Activated naive CD4-positive, alpha-beta T cell treated with anti-CD3 and anti-CD28 coated beads, Interleukin-2, amount 10 ng/mL, durations not matched to agents 7 days and 5 days (primary cell): ENCODE measurements at regions not wholly inside any gene's neighbourhood (a gene's known extent, or its start where the extent isn't known, plus 50 kb on each side); places are given as distances from the start of the nearest gene placed in this dataset.

Experiments
- CTCF ChIA-PET: fragments of 350-600 bp; sonication (Branson Sonifier 250); formaldehyde crosslinking; loops from one replicate; lab custom pipeline; 2021; ENCODE audit warnings: antibody characterized with exemption; lab: Charles Lee
- DNase-seq: peaks from one replicate; pipeline ENCODE4 v3.0.0-alpha.2; 2020
- H3K27ac Mint-ChIP-seq: one replicate; pipeline ENCODE4 v1.8.0; 2021; ENCODE audit warnings: mild to moderate bottlenecking, moderate library complexity, mixed read lengths
- H3K27me3 Mint-ChIP-seq: one replicate; pipeline ENCODE4 v1.8.0; 2021; ENCODE audit warnings: mild to moderate bottlenecking, mixed read lengths
- H3K36me3 Mint-ChIP-seq: one replicate; pipeline ENCODE4 v1.8.0; 2021; ENCODE audit warnings: mixed read lengths
- H3K4me1 Mint-ChIP-seq: one replicate; pipeline ENCODE4 v1.8.0; 2021; ENCODE audit warnings: mixed read lengths
- H3K4me3 Mint-ChIP-seq: one replicate; pipeline ENCODE4 v1.8.0; 2021; ENCODE audit warnings: mild to moderate bottlenecking, moderate library complexity, mixed read lengths
- H3K9me3 Mint-ChIP-seq: one replicate; pipeline ENCODE4 v1.8.0; 2021; ENCODE audit warnings: mixed read lengths

DNA sequence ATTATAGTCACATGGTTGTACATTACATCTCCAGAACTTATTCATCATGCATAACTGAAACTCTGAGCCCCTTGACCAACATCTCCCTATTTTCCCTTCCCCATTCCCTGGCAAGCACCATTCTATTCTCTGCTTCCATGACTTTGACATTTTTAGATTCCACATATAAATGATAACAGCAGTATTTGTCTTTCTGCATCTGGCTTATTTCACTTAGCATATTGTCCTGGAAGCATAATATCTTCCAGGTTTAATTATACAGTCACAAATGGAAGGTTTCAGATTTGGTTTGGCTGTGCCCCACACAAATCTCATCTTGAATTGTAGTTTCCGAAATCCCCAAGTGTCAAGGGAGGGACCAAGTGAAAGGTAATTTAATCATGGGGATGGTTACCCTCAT, 626.9 kb upstream of the PKDCC start:
- no peak overlapping the region for H3K4me3 Mint-ChIP-seq
- no peak overlapping the region for H3K27ac Mint-ChIP-seq
- H3K4me1 Mint-ChIP-seq = no peaks in the 10 kb centered on the region
- no peak for DNase-seq
- CTCF ChIA-PET = no interaction called here
- no peaks in the 10 kb centered on the region for H3K27me3 Mint-ChIP-seq
- H3K9me3 Mint-ChIP-seq = no peaks in the 10 kb centered on the region
- H3K36me3 Mint-ChIP-seq = no peaks in the 10 kb centered on the region

DNA sequence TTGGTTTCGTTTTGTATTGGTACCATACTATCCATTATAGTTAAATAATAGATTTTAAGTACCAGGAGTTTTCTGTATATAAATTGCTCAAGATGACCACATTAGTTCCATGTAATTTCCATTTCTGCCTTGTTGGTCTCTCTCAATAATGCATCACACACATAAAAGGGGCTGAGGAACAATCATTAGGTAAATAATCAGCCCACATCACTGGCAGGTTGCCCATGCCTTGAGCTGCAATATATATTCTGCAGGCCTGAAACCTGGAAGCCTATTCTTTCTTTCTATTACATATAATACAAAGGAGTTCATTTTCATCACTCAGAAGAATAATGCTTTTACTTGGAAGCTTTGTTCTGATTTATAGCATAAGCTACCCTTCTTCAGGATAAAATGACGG, 616.1 kb upstream of the PKDCC start:
- no peak overlapping the region for H3K4me3 Mint-ChIP-seq
- no peak overlapping the region for H3K27ac Mint-ChIP-seq
- no peaks in the 10 kb centered on the region for H3K27me3 Mint-ChIP-seq
- no peaks in the 10 kb centered on the region for H3K4me1 Mint-ChIP-seq
- CTCF ChIA-PET = no interaction called here
- H3K9me3 Mint-ChIP-seq = no peaks in the 10 kb centered on the region
- H3K36me3 Mint-ChIP-seq = no peaks in the 10 kb centered on the region
- no peak for DNase-seq

DNA sequence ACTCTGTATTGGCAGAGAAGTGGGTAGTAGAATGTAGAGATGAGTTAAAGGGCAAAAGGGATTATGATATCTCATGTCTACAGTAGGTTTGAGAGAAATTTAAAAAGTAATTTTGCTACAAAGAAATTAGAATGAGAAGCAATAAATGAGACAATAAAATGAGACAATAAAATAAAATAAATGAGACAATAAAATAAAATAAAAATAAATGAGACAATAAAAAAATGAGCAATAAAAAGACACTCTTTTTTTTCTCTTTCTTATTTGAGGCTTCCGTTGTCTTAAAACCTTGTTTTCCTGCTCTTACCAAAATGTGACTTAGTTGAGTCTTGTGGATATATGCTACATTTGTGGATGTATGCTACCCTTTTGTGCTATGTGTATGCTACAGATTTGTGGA, 615.4 kb upstream of the PKDCC start:
- Mint-ChIP-seq H3K27me3 (no peaks in the 10 kb centered on the region), H3K4me3 (no peak overlapping the region), H3K4me1 (no peaks in the 10 kb centered on the region), H3K9me3 (no peaks in the 10 kb centered on the region), H3K27ac (no peak overlapping the region), H3K36me3 (no peaks in the 10 kb centered on the region)
- CTCF ChIA-PET = no interaction called here
- no peak for DNase-seq

DNA sequence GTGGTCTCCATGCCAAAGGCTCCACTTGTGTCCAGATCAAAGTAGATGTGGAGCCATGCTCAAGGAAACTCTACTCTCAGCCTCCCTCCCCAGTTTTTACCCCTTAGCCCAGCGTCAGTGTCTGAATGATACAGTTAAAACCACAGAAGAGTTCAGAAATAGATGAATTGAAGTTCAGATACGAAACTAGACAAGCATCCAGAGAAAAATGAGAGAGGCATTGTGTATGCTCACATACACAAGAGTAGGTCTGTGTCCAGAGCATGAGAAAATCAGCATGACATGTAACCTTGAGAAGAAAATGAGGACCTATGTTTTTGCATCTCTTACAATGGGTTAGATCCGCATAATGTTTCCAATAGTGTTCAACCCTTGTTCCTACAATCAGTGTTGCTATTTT, 612.8 kb upstream of the PKDCC start:
- Mint-ChIP-seq H3K9me3 (peaks cover 2% of the 10 kb centered on the region), H3K4me1 (no peaks in the 10 kb centered on the region), H3K27me3 (no peaks in the 10 kb centered on the region), H3K27ac (no peak overlapping the region), H3K4me3 (no peak overlapping the region), H3K36me3 (no peaks in the 10 kb centered on the region)
- no peak for DNase-seq
- CTCF ChIA-PET = no interaction called here

DNA sequence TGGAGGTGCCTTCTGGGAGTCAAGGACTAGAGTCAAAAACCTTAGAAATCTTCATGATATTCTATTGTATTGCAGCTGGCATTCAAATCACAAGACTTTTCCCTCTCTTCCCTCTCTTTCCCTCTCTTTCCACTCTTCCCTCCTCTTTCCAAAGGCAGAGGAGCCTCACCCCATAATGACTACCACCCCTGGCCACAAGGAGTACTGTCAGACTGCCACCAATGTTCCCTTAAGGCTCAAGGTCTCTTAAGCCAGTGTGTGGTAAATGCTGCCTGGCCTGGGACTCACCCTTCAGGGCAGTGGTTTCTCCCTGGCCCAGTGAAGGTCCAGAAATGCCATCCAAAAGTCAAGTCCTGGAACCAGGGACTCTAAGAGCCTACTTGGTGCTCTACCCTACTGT, 605.9 kb upstream of the PKDCC start:
- Mint-ChIP-seq H3K27me3 (no peaks in the 10 kb centered on the region), H3K9me3 (peaks cover 2% of the 10 kb centered on the region), H3K4me1 (no peaks in the 10 kb centered on the region), H3K36me3 (no peaks in the 10 kb centered on the region), H3K27ac (no peak overlapping the region), H3K4me3 (no peak overlapping the region)
- no peak for DNase-seq
- CTCF ChIA-PET = no interaction called here

DNA sequence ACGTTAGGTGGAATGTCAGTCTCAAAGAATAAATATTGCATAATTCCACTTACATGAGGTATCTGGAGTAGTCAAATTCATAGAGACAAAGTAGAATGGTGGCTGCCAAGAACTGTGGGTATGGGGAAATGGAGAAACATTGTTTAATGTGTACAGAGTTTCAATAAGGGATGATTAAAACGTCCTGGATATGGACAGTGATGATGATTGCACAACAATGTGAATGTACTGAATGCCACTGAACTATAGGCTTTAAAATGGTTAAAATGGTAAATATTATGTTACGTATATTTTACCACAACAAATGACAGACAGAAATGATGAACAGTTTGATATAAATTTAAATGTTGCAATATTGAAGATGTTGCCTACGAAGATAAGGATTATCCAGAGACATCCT, 602.0 kb upstream of the PKDCC start:
- Mint-ChIP-seq H3K9me3 (no peaks in the 10 kb centered on the region), H3K4me1 (no peaks in the 10 kb centered on the region), H3K4me3 (no peak overlapping the region), H3K27me3 (no peaks in the 10 kb centered on the region), H3K27ac (no peak overlapping the region), H3K36me3 (no peaks in the 10 kb centered on the region)
- CTCF ChIA-PET = no interaction called here
- no peak for DNase-seq

DNA sequence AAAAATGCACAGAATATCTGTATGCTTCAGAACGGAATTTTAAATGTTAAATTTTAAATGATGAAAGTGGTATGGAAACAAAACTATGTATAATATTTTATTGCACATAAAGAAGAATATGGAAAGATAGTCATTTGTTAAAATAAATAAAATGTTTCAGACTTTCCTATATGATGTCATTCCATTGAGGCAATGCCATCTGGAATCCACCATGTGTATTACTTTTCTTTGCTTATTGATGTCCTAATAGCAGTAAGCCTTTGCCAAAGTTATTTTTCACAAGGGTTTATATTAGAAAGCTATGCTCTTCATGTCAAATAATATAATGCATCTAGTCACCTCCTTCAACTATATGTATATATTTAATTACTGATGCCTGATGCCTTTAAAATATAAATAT, 601.6 kb upstream of the PKDCC start:
- Mint-ChIP-seq H3K36me3 (no peaks in the 10 kb centered on the region), H3K4me1 (no peaks in the 10 kb centered on the region), H3K9me3 (no peaks in the 10 kb centered on the region), H3K4me3 (no peak overlapping the region), H3K27me3 (no peaks in the 10 kb centered on the region), H3K27ac (no peak overlapping the region)
- DNase-seq = no peak
- CTCF ChIA-PET = no interaction called here

DNA sequence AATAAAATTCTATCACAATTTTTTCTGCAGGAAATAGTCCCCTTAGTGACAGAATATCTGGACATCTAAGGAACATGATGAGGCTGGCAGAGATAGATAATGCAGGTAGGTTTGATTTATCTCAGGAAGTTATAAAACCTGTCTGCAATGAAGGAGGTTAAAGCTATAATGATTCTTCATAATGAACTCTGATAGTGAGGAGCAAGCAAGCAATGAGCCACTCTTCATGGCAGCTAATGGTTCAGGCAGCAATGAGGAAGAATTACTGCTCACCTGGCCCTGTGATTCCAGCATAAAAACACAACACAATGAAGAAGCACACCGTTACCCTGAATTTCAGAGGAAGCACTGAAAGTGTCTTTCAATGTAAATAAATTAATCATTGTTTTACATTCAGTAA, 599.6 kb upstream of the PKDCC start:
- Mint-ChIP-seq H3K9me3 (no peaks in the 10 kb centered on the region), H3K27me3 (no peaks in the 10 kb centered on the region), H3K4me1 (no peaks in the 10 kb centered on the region), H3K27ac (no peak overlapping the region), H3K4me3 (no peak overlapping the region), H3K36me3 (no peaks in the 10 kb centered on the region)
- CTCF ChIA-PET = no interaction called here
- DNase-seq = no peak

DNA sequence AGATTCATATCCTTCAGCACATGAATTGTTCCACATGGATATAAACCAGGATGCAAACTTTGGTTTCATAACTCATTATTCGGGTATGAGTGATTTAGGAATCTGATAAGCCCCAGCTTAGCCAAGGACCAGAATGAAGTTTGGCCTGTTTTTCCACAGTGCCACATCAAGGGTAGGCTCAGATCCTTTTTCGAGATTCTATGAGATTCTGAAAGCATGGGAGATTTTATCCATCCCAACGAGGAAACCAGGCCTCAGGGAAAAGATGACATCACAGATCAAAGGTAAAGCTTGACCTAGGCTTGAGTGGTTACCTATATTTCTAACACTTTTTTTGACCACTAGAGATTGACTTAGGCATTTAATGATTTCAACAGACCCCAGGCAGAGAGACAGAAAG, 590.8 kb upstream of the PKDCC start:
- H3K36me3 Mint-ChIP-seq = no peaks in the 10 kb centered on the region
- no peak overlapping the region for H3K27ac Mint-ChIP-seq
- H3K4me3 Mint-ChIP-seq = no peak overlapping the region
- no peaks in the 10 kb centered on the region for H3K4me1 Mint-ChIP-seq
- no peaks in the 10 kb centered on the region for H3K27me3 Mint-ChIP-seq
- peaks cover 2% of the 10 kb centered on the region for H3K9me3 Mint-ChIP-seq
- CTCF ChIA-PET = no interaction called here
- DNase-seq = no peak

DNA sequence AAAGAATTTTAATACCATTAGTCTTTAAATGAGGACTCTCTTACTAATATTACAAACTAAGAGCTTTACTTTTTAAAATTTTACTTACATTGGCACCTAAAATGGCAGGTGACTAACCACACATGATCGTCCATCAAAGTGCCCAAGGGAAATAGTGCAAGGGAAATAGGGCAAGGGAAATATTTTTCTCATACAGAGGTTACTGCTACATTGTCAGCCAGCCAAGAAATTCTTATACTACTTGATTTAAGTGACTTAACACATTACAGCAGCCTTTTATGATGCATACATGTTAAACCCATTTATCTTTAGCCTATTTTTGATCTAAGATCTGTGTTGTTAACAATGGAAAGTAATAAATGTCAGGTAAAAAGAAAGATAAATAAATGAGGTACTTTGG, 587.2 kb upstream of the PKDCC start:
- DNase-seq = no peak
- no peak overlapping the region for H3K4me3 Mint-ChIP-seq
- H3K27ac Mint-ChIP-seq = no peak overlapping the region
- no peaks in the 10 kb centered on the region for H3K4me1 Mint-ChIP-seq
- CTCF ChIA-PET = no interaction called here
- H3K36me3 Mint-ChIP-seq = no peaks in the 10 kb centered on the region
- H3K27me3 Mint-ChIP-seq = no peaks in the 10 kb centered on the region
- H3K9me3 Mint-ChIP-seq = peaks cover 2% of the 10 kb centered on the region

DNA sequence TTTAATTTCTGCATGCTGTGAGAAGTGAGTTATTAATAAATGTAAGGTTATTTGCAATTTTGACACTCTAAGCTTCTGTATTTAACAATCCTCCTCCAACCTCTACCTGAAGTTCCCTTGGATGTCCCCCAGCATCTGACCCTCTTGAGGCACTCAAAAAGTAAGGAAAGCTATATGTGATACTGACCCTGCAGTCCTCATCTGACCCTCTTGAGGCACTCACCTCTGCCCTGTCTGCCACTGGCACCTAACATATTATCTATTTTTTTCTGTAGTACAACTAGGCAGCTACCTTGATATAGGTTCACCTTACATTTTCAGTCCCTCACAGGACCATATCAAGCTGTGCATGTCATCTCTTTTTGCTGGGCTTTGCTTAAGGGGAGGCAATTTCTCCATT, 583.4 kb upstream of the PKDCC start:
- CTCF ChIA-PET = no interaction called here
- no peak overlapping the region for H3K27ac Mint-ChIP-seq
- no peaks in the 10 kb centered on the region for H3K4me1 Mint-ChIP-seq
- no peak for DNase-seq
- H3K4me3 Mint-ChIP-seq = no peak overlapping the region
- no peaks in the 10 kb centered on the region for H3K27me3 Mint-ChIP-seq
- H3K9me3 Mint-ChIP-seq = no peaks in the 10 kb centered on the region
- H3K36me3 Mint-ChIP-seq = no peaks in the 10 kb centered on the region

DNA sequence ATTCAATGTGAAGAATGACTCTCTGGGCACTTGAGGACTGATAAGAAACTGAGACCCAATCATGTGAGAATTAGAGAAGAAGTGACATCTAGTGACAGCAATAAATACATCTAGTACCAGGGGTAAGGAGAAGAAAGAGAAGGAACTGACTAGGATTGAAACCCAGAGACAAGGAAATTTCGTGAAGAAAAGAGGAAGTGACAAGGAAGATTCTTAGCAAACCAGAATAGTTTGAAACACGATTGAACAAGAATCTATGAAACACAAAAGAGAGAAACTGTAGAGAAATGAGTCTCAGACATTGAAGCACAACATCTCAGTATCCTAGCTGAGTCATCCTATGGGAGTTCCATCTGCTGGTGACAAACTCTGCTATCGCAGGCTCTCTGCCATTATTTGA, 571.9 kb upstream of the PKDCC start:
- Mint-ChIP-seq H3K9me3 (no peaks in the 10 kb centered on the region), H3K27me3 (no peaks in the 10 kb centered on the region), H3K36me3 (no peaks in the 10 kb centered on the region), H3K4me1 (no peaks in the 10 kb centered on the region), H3K27ac (no peak overlapping the region), H3K4me3 (no peak overlapping the region)
- CTCF ChIA-PET = no interaction called here
- DNase-seq = no peak

DNA sequence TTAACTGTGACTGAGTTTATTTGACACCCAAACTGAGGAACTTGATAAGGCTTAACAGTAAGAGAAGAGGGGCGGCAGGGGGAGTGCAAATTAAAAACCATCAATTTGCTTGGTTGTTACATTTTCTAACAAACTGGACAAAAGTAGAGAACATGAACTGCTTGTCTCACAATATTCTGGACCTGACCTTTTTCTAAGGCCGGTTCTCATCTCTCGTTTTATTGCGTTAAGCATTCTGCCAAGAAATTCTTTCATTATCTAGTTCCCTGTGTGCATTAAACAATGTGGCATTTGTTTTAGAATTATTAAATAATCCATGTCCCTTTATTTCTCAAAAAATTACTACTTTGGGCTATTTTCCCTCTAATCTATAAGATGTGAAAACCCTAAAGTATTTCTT, 565.2 kb upstream of the PKDCC start:
- CTCF ChIA-PET = no interaction called here
- no peak for DNase-seq
- H3K4me3 Mint-ChIP-seq = no peak overlapping the region
- no peaks in the 10 kb centered on the region for H3K4me1 Mint-ChIP-seq
- H3K36me3 Mint-ChIP-seq = no peaks in the 10 kb centered on the region
- H3K27ac Mint-ChIP-seq = no peak overlapping the region
- H3K9me3 Mint-ChIP-seq = no peaks in the 10 kb centered on the region
- no peaks in the 10 kb centered on the region for H3K27me3 Mint-ChIP-seq

DNA sequence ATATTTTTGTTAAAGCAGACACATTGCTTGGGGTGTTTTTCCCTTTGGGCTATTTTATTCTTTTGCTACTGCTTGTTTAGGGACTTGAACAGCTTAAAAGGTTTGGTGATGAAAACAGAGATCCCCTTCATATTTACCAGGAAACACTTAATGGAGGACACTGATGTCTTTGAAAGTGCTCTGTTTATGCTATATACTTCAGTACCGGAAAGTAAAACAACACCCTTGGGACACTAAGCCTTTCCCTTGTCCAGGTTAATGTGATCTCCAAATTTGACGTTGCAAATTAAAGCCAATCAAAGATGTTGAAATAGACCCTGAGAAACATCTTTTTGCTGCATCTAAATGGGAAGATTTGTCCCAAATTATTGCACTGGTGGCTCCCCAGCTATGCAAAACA, 564.6 kb upstream of the PKDCC start:
- CTCF ChIA-PET = no interaction called here
- Mint-ChIP-seq H3K27ac (no peak overlapping the region), H3K4me3 (no peak overlapping the region), H3K36me3 (no peaks in the 10 kb centered on the region), H3K27me3 (no peaks in the 10 kb centered on the region), H3K4me1 (no peaks in the 10 kb centered on the region), H3K9me3 (no peaks in the 10 kb centered on the region)
- no peak for DNase-seq

DNA sequence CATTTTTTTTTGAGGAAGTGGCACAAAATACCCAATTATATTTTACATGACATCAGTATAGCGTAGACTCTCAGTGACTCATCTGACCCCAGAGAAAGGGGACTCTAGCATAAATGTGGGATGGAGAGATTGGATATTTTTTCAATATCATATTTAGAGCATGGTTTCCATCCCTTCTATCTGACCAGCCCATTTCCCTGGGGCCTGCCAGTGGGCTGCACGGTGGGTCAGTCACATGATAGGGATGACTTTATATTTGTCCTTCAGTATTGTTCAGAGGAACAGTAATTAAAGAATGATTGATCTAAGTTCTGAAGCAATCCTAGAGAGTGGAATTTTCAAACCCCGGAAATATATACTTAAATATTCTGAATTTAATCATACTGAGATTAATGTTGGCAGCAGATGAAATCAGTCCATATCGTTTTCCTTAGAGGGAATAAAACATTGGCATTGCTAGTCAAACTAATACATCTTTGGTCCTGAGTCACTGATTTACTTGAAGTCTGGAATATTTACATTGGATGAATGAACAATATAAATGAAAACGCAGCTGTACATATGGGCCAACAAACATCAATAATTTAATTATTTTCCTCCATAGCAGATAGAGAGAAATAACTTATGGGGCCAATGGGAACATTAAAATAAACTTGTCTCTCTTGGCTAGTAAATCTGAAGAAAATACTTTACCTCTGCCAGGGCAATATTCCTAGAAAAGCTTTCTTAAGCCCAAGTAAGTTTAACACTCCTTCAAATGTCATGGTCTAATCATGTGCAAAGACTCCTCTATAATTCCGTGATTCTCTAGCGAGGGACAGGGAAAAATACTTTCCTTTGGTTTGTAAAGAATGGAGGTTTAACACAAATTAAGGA, 563.6 kb upstream of the PKDCC start:
- CTCF ChIA-PET = no interaction called here
- Mint-ChIP-seq H3K4me1 (no peaks in the 10 kb centered on the region), H3K9me3 (no peaks in the 10 kb centered on the region), H3K27me3 (no peaks in the 10 kb centered on the region), H3K36me3 (no peaks in the 10 kb centered on the region), H3K27ac (no peak overlapping the region), H3K4me3 (no peak overlapping the region)
- no peak for DNase-seq

DNA sequence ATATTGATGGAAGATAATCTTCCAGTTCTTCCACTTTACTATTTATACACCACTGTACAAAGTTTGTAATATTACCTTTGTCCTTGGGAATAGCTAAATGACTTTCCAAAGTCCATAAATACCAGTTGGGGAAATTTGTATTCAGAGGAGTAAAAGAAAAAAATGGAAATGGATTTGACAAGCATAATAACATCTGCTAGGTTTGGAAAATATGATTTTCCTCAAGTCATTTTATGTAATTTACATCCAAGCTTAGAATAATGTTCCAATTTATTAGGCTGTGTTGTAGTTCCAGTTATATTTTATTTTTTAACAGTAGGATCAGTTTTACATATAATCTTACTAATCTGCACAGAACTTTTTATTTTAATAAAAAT, 563.0 kb upstream of the PKDCC start:
- Mint-ChIP-seq H3K4me3 (no peak overlapping the region), H3K9me3 (no peaks in the 10 kb centered on the region), H3K27ac (no peak overlapping the region), H3K36me3 (no peaks in the 10 kb centered on the region), H3K4me1 (no peaks in the 10 kb centered on the region), H3K27me3 (no peaks in the 10 kb centered on the region)
- DNase-seq = no peak
- CTCF ChIA-PET = no interaction called here
